Panc1 (cell line): ENCODE measurements at regions not wholly inside any gene's neighbourhood (a gene's known extent, or its start where the extent isn't known, plus 50 kb on each side); places are given as distances from the start of the nearest gene placed in this dataset.

Source experiments
- ATAC-seq: fragments of 200-7000 bp; cut with Tn5 transposase; 2 replicates; pipeline ENCODE4 v1.9.1; 2020; ENCODE audit warnings: mild to moderate bottlenecking, moderate library complexity
- BruUV-seq: library from RNA; stranded (reverse); fragments of 400-500 nt; replicated peaks from 2 replicates; lab custom pipeline; 2021; lab: Mats Ljungman, UMichigan
- CTCF ChIA-PET: fragments of 300-600 bp; sonication (Branson Sonifier 250); formaldehyde crosslinking; loops from one replicate; lab custom pipeline; 2022; ENCODE audit warnings: antibody characterized with exemption; lab: Charles Lee
- POLR2A ChIA-PET: fragments of 300-600 bp; sonication (Branson Sonifier 250); formaldehyde crosslinking; loops from one replicate; lab custom pipeline; 2022; ENCODE audit warnings: antibody characterized with exemption; lab: Charles Lee
- DNase-seq: peaks from one replicate; pipeline ENCODE4 v3.0.0-alpha.2; 2010; ENCODE audit warnings: low read depth, low spot score
- H3K27ac ChIP-seq: 2 replicates; pipeline ENCODE4 v1.5.1; 2011; ENCODE audit warnings: mild to moderate bottlenecking, low read length, inconsistent platforms
- H3K27me3 ChIP-seq: fragments of 200-500 bp; sonication (Bioruptor generic); 2 replicates; pipeline ENCODE4 v1.6.0; 2014; ENCODE audit warnings: low read length, inconsistent platforms; ENCODE audit not compliant: control insufficient read depth, insufficient read depth
- H3K36me3 ChIP-seq: fragments of 200-500 bp; sonication (Bioruptor generic); 2 replicates; pipeline ENCODE4 v1.5.1; 2014; ENCODE audit warnings: inconsistent platforms, mild to moderate bottlenecking, low read length, moderate library complexity; ENCODE audit not compliant: control insufficient read depth, insufficient read depth
- H3K4me1 ChIP-seq: 2 replicates; pipeline ENCODE4 v1.5.1; 2011; ENCODE audit warnings: inconsistent platforms, mild to moderate bottlenecking, low read length, moderate library complexity; ENCODE audit not compliant: control insufficient read depth, insufficient read depth
- H3K4me3 ChIP-seq, 2 experiments: 2 replicates each; pipeline ENCODE4 v1.5.1; 2011 to 2012; ENCODE audit warnings: low read depth in 2 of 2, low read length in 2 of 2, mild to moderate bottlenecking in 2 of 2, inconsistent platforms in 1 of 2, moderate library complexity in 1 of 2
- H3K9me3 ChIP-seq: fragments of 200-500 bp; sonication (Bioruptor generic); 2 replicates; pipeline ENCODE4 v1.5.1; 2014; ENCODE audit warnings: low read depth, mild to moderate bottlenecking, inconsistent platforms, low read length, moderate library complexity; ENCODE audit not compliant: control insufficient read depth, insufficient read depth
- POLR2AphosphoS5 ChIP-seq: IDR thresholded peaks from 2 replicates; pipeline ENCODE4 v1.6.1; 2012; ENCODE audit warnings: mild to moderate bottlenecking, low read depth, low read length, moderate library complexity
- SIN3A ChIP-seq: IDR thresholded peaks from 2 replicates; pipeline ENCODE4 v1.6.1; 2012; ENCODE audit warnings: low read depth, mild to moderate bottlenecking, low read length, moderate library complexity, borderline replicate concordance; ENCODE audit not compliant: insufficient read depth
- TCF7L2 ChIP-seq: IDR thresholded peaks from 2 replicates; pipeline ENCODE4 v1.6.1; 2011; ENCODE audit warnings: mild to moderate bottlenecking, low read depth, low read length, inconsistent platforms
- in situ Hi-C: cut with HindIII; loops from 2 replicates; pipeline ENCODE4 v1.10.0; 2016; ENCODE audit warnings: low sequenced_read_pairs, low pct_unique_long_range_greater_than_20kb
- intact Hi-C: fragments of 100-400 bp; cut with micrococcal nuclease; formaldehyde crosslinking; loops from one replicate; pipeline ENCODE4 v1.10.0; 2022; ENCODE audit not compliant: unreplicated experiment
- TF ChIP-seq, protein P1 (sequence below): fragments of 450-650 bp; IDR thresholded peaks from 2 replicates; pipeline ENCODE4 v1.5.1; 2017; ENCODE audit warnings: mild to moderate bottlenecking
- TF ChIP-seq, protein P2 (sequence below), 2 experiments: IDR thresholded peaks; 2 replicates each; pipeline ENCODE4 v1.6.1; 2011 to 2012; ENCODE audit warnings: low read depth in 2 of 2, control low read depth in 1 of 2, low read length in 1 of 2, mild to moderate bottlenecking in 1 of 2, moderate library complexity in 1 of 2; ENCODE audit not compliant: insufficient read depth in 1 of 2

DNA sequence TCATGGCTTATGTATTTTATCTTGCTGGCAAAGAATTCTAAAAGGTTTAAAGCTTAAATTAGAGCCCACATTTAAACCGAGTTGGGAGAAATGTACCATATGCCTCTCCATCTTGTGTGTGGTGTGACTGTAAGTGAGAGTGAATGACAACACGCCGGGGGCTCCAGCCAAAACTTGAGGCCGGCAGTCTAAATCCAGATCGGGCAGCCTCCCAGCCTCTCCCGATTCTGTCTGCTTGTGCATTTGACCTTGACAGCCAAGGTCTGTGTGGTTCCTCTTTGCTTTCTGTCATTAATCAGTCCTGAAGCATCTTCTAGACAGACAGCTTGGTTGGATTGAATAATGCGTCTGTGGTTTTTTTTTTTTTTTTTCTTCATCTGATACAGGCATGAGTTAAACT, 1093.2 kb upstream of the EEF2KMT start:
- Histone ChIP-seq H3K4me3 (no peak overlapping the region), H3K36me3 (no peaks in the 10 kb centered on the region), H3K27ac (no peak overlapping the region), H3K9me3 (no peaks in the 10 kb centered on the region), H3K27me3 (no peaks in the 10 kb centered on the region), H3K4me1 (no peaks in the 10 kb centered on the region)
- in situ Hi-C loops (no loop called here), intact Hi-C loops (no loop called here)
- ChIA-PET POLR2A (no interaction called here), CTCF (interaction anchor here (0.6 kb wide), 1 partner anchor 60 kb away, joined by 4 read pairs; no protein-coding TSS in a partner anchor)
- no peak for ATAC-seq
- DNase-seq, result no peak
- TF ChIP-seq TCF7L2 (no peak), SIN3A (no peak), POLR2AphosphoS5 (no peak)
- TF ChIP-seq, protein P1, sequence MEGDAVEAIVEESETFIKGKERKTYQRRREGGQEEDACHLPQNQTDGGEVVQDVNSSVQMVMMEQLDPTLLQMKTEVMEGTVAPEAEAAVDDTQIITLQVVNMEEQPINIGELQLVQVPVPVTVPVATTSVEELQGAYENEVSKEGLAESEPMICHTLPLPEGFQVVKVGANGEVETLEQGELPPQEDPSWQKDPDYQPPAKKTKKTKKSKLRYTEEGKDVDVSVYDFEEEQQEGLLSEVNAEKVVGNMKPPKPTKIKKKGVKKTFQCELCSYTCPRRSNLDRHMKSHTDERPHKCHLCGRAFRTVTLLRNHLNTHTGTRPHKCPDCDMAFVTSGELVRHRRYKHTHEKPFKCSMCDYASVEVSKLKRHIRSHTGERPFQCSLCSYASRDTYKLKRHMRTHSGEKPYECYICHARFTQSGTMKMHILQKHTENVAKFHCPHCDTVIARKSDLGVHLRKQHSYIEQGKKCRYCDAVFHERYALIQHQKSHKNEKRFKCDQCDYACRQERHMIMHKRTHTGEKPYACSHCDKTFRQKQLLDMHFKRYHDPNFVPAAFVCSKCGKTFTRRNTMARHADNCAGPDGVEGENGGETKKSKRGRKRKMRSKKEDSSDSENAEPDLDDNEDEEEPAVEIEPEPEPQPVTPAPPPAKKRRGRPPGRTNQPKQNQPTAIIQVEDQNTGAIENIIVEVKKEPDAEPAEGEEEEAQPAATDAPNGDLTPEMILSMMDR, result no peak
- TF ChIP-seq, protein P2, sequence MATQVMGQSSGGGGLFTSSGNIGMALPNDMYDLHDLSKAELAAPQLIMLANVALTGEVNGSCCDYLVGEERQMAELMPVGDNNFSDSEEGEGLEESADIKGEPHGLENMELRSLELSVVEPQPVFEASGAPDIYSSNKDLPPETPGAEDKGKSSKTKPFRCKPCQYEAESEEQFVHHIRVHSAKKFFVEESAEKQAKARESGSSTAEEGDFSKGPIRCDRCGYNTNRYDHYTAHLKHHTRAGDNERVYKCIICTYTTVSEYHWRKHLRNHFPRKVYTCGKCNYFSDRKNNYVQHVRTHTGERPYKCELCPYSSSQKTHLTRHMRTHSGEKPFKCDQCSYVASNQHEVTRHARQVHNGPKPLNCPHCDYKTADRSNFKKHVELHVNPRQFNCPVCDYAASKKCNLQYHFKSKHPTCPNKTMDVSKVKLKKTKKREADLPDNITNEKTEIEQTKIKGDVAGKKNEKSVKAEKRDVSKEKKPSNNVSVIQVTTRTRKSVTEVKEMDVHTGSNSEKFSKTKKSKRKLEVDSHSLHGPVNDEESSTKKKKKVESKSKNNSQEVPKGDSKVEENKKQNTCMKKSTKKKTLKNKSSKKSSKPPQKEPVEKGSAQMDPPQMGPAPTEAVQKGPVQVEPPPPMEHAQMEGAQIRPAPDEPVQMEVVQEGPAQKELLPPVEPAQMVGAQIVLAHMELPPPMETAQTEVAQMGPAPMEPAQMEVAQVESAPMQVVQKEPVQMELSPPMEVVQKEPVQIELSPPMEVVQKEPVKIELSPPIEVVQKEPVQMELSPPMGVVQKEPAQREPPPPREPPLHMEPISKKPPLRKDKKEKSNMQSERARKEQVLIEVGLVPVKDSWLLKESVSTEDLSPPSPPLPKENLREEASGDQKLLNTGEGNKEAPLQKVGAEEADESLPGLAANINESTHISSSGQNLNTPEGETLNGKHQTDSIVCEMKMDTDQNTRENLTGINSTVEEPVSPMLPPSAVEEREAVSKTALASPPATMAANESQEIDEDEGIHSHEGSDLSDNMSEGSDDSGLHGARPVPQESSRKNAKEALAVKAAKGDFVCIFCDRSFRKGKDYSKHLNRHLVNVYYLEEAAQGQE (IDR thresholded peaks at IDR 0.05; ENCODE audit: insufficient read depth in 1 of 2, low read depth in 2 of 2, low read length in 1 of 2), result no peak
- BruUV-seq, result no TSS peak

GRCh38 chr16:6189216-6189615, 1091.6 kb upstream of the EEF2KMT start:
- Histone ChIP-seq H3K36me3 (no peaks in the 10 kb centered on the region), H3K4me1 (no peaks in the 10 kb centered on the region), H3K4me3 (no peak overlapping the region), H3K27me3 (no peaks in the 10 kb centered on the region), H3K9me3 (no peaks in the 10 kb centered on the region), H3K27ac (no peak overlapping the region)
- no peak for DNase-seq
- ChIA-PET POLR2A (no interaction called here), CTCF (no interaction called here)
- in situ Hi-C loops (no loop called here), intact Hi-C loops (no loop called here)
- TF ChIP-seq SIN3A (no peak), TCF7L2 (no peak), POLR2AphosphoS5 (no peak)
- TF ChIP-seq, protein P2 (IDR thresholded peaks at IDR 0.05; ENCODE audit: insufficient read depth in 1 of 2, low read depth in 2 of 2, low read length in 1 of 2), result no peak
- TF ChIP-seq, protein P1, result no peak
- no peak for ATAC-seq
- no TSS peak for BruUV-seq
